ENCODE measurements at regions not wholly inside any gene's neighbourhood (a gene's known extent, or its start where the extent isn't known, plus 50 kb on each side); places are given as distances from the start of the nearest gene placed in this dataset.
A peak's percentile ranks its signal among the peaks of the same experiment; 100 is the strongest.
"Not testable (repeated sequence)": the region's sequence is repeated elsewhere in the genome, so short reads cannot be mapped to it uniquely, and the experiment has no call there.

- FAIRE-seq (no peak), DNase-seq (no peak)
- H3K27me3 ChIP-seq (ENCODE audit: control insufficient read depth in 3 of 3, insufficient read depth in 3 of 3, low read length in 3 of 3): no peaks in the 10 kb centered on the region
- H3K27ac ChIP-seq (ENCODE audit: low read depth in 1 of 3, low read length in 2 of 3): no peak overlapping the region
- no peaks in the 10 kb centered on the region for H3K9me3 ChIP-seq (ENCODE audit: control insufficient read depth in 2 of 2, insufficient read depth in 1 of 2, low read depth in 1 of 2, low read length in 1 of 2)
- 79 to 85% (median 80%) methylated on average over 8 of the region's 8 CpGs for whole genome bisulfite sequencing, 3 donors
- H3K4me3 ChIP-seq (ENCODE audit: low read depth in 1 of 3, low read length in 3 of 3): no peak overlapping the region
- H3K4me1 ChIP-seq (ENCODE audit: control insufficient read depth in 3 of 3, insufficient read depth in 2 of 3, low read depth in 1 of 3, low read length in 2 of 3): no peaks in the 10 kb centered on the region
- H3K36me3 ChIP-seq (ENCODE audit: control insufficient read depth in 3 of 3, insufficient read depth in 2 of 3, low read depth in 1 of 3, low read length in 3 of 3): no peaks in the 10 kb centered on the region
These were observed 230.5 kb upstream of the AUTS2 start for GRCh38 chr7:69367780-69368179.

DNA sequence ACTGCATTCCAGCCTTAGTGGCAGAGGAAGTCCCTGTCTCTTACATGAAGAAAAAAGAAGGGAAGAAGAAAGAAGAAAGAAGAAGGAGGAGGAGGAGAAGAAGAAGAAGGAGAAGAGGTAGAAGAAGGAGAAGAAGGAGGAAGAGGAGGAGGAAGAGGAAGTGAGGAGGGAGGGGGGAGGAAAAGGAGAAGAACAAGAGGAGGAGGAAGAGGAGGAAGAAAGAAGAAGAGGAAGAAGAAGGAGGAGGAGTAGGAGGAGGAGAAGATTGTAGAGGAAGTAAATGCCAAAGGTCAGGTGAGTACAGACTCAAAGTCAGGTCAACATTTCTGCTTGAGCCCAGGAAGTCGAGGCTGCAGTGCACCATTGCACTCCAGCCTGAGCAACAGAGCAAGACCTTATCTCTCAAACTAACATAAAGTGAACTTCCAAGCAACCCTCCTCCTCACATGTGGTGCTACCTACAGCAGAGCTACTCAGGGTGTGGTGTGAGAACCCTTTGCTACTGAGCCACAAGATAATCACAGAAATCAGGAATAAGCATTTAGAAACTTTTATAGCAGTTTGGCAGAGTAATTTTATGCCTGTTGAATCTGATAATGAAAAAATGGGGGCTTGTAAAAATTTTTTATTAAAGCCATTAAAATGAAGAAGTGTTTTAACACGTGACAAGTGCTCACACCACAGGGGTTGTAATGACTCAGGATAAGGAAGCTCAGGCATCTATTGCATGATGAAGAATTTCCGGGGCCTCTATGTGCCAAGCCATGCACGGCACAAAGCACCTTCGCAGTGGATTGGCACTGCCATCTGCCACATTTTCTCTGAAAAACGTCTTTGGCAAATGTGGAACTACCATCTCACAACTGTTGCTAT is 224.9 kb upstream of the AUTS2 start:
- Histone ChIP-seq H3K4me1 (ENCODE audit: control insufficient read depth in 3 of 3, insufficient read depth in 2 of 3, low read depth in 1 of 3, low read length in 2 of 3) (no peaks in the 10 kb centered on the region), H3K27me3 (ENCODE audit: control insufficient read depth in 3 of 3, insufficient read depth in 3 of 3, low read length in 3 of 3) (peaks cover 0 to 2% (median 0%) of the 10 kb centered on the region in 3 donors), H3K9me3 (ENCODE audit: control insufficient read depth in 2 of 2, insufficient read depth in 1 of 2, low read depth in 1 of 2, low read length in 1 of 2) (no peaks in the 10 kb centered on the region), H3K27ac (ENCODE audit: low read depth in 1 of 3, low read length in 2 of 3) (no peak overlapping the region), H3K36me3 (ENCODE audit: control insufficient read depth in 3 of 3, insufficient read depth in 2 of 3, low read depth in 1 of 3, low read length in 3 of 3) (no peaks in the 10 kb centered on the region), H3K4me3 (ENCODE audit: low read depth in 1 of 3, low read length in 3 of 3) (no peak overlapping the region)
- no peak for DNase-seq
- FAIRE-seq: no peak
- 39 to 46% (median 39%) methylated on average over 6 of the region's 6 CpGs for WGBS, 3 donors

GRCh38 chr7:69374044-69374425 is 224.2 kb upstream of the AUTS2 start:
- no peak overlapping the region for H3K4me3 ChIP-seq (ENCODE audit: low read depth in 1 of 3, low read length in 3 of 3)
- H3K9me3 ChIP-seq (ENCODE audit: control insufficient read depth in 2 of 2, insufficient read depth in 1 of 2, low read depth in 1 of 2, low read length in 1 of 2): no peaks in the 10 kb centered on the region
- WGBS, 3 donors: 56 to 84% (median 81%) methylated on average over 5 of the region's 5 CpGs
- no peak overlapping the region for H3K27ac ChIP-seq (ENCODE audit: low read depth in 1 of 3, low read length in 2 of 3)
- H3K4me1 ChIP-seq (ENCODE audit: control insufficient read depth in 3 of 3, insufficient read depth in 2 of 3, low read depth in 1 of 3, low read length in 2 of 3): no peaks in the 10 kb centered on the region
- no peaks in the 10 kb centered on the region for H3K36me3 ChIP-seq (ENCODE audit: control insufficient read depth in 3 of 3, insufficient read depth in 2 of 3, low read depth in 1 of 3, low read length in 3 of 3)
- FAIRE-seq (no peak), DNase-seq (no peak)
- H3K27me3 ChIP-seq (ENCODE audit: control insufficient read depth in 3 of 3, insufficient read depth in 3 of 3, low read length in 3 of 3): peaks cover 0 to 2% (median 0%) of the 10 kb centered on the region in 3 donors

DNA sequence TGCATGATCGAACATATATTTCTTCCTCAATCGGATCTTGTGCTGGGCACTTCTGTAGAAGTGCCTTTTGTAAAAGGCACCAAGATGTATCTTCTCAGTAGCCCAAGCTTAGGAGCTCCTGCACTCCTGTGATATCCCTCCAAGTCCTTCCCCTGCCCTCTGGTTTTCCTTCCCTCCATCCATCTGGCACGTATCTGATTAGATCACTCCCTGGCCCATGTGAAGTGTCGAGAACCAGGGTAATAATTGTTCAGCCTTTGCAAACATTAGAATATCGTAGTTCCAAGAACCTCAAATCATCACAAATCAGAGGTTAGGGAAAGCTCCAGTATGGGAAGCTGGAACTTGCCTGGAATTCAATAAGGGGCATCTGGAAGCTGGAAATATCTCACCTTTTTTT is 221.1 kb upstream of the AUTS2 start:
- H3K36me3 ChIP-seq (ENCODE audit: control insufficient read depth in 3 of 3, insufficient read depth in 2 of 3, low read depth in 1 of 3, low read length in 3 of 3): no peaks in the 10 kb centered on the region
- WGBS, 3 donors: 54 to 61% (median 60%) methylated on average over 5 of the region's 5 CpGs
- no peaks in the 10 kb centered on the region for H3K4me1 ChIP-seq (ENCODE audit: control insufficient read depth in 3 of 3, insufficient read depth in 2 of 3, low read depth in 1 of 3, low read length in 2 of 3)
- no peak for DNase-seq
- no peak for FAIRE-seq
- H3K27me3 ChIP-seq (ENCODE audit: control insufficient read depth in 3 of 3, insufficient read depth in 3 of 3, low read length in 3 of 3): peaks cover 0 to 2% (median 0%) of the 10 kb centered on the region in 3 donors
- H3K4me3 ChIP-seq (ENCODE audit: low read depth in 1 of 3, low read length in 3 of 3): no peak overlapping the region
- H3K9me3 ChIP-seq (ENCODE audit: control insufficient read depth in 2 of 2, insufficient read depth in 1 of 2, low read depth in 1 of 2, low read length in 1 of 2): no peaks in the 10 kb centered on the region
- no peak overlapping the region for H3K27ac ChIP-seq (ENCODE audit: low read depth in 1 of 3, low read length in 2 of 3)

DNA sequence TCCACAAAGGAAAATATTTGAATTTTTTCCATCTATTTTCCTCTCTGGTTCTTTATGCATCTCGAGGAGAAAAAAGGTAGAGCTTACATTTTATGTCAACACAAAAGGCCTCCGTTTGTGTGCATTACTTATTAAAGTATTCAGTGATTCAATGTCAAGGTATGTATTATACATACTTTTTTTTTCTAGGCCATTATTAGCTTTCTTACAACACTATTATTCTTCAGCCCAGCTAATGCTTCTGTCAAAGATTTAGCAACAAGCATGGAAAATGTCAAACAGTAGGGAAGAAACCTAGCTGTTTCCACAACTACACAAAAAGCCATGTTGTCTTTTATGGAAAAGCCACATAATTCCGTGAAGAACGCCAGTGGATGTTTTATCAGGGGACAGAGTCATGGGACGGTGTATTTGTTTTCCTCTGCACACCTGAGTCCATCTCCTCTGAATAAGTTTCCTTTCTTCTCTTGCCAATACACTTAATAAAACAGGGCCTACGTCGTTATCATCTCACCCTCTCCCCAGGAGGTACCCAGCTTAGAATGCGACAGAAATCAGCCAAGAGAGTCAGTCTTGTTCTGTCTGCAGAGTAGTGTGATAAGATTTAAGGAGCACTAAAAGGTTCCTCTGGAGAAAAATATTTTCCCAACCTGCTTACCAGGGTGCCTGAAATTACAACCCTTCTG is 209.7 kb upstream of the AUTS2 start:
- FAIRE-seq (no peak), DNase-seq (no peak)
- WGBS, 3 donors: 22 to 70% (median 39%) methylated on average over 8 of the region's 8 CpGs
- Histone ChIP-seq H3K36me3 (ENCODE audit: control insufficient read depth in 3 of 3, insufficient read depth in 2 of 3, low read depth in 1 of 3, low read length in 3 of 3) (no peaks in the 10 kb centered on the region), H3K4me1 (ENCODE audit: control insufficient read depth in 3 of 3, insufficient read depth in 2 of 3, low read depth in 1 of 3, low read length in 2 of 3) (no peaks in the 10 kb centered on the region), H3K9me3 (ENCODE audit: control insufficient read depth in 2 of 2, insufficient read depth in 1 of 2, low read depth in 1 of 2, low read length in 1 of 2) (peaks cover 0 to 5% of the 10 kb centered on the region in 2 donors), H3K27me3 (ENCODE audit: control insufficient read depth in 3 of 3, insufficient read depth in 3 of 3, low read length in 3 of 3) (peaks cover 0 to 3% (median 0%) of the 10 kb centered on the region in 3 donors), H3K4me3 (ENCODE audit: low read depth in 1 of 3, low read length in 3 of 3) (no peak overlapping the region), H3K27ac (ENCODE audit: low read depth in 1 of 3, low read length in 2 of 3) (no peak overlapping the region)

GRCh38 chr7:69389216-69389615 is 209.1 kb upstream of the AUTS2 start:
- WGBS, 3 donors: 23 to 57% (median 44%) methylated on average over 4 of the region's 4 CpGs
- FAIRE-seq (no peak), DNase-seq (peak; percentile 20 to 51)
- Histone ChIP-seq H3K4me3 (ENCODE audit: low read depth in 1 of 3, low read length in 3 of 3) (no peak overlapping the region), H3K4me1 (ENCODE audit: control insufficient read depth in 3 of 3, insufficient read depth in 2 of 3, low read depth in 1 of 3, low read length in 2 of 3) (no peaks in the 10 kb centered on the region), H3K27me3 (ENCODE audit: control insufficient read depth in 3 of 3, insufficient read depth in 3 of 3, low read length in 3 of 3) (no peaks in the 10 kb centered on the region), H3K36me3 (ENCODE audit: control insufficient read depth in 3 of 3, insufficient read depth in 2 of 3, low read depth in 1 of 3, low read length in 3 of 3) (no peaks in the 10 kb centered on the region), H3K9me3 (ENCODE audit: control insufficient read depth in 2 of 2, insufficient read depth in 1 of 2, low read depth in 1 of 2, low read length in 1 of 2) (peaks cover 0 to 4% of the 10 kb centered on the region in 2 donors), H3K27ac (ENCODE audit: low read depth in 1 of 3, low read length in 2 of 3) (no peak overlapping the region)

GRCh38 chr7:69393912-69394311 is 204.4 kb upstream of the AUTS2 start:
- H3K4me3 ChIP-seq (ENCODE audit: low read depth in 1 of 3, low read length in 3 of 3); H3K27ac ChIP-seq (ENCODE audit: low read depth in 1 of 3, low read length in 2 of 3); H3K36me3 ChIP-seq (ENCODE audit: control insufficient read depth in 3 of 3, insufficient read depth in 2 of 3, low read depth in 1 of 3, low read length in 3 of 3); FAIRE-seq; H3K9me3 ChIP-seq (ENCODE audit: control insufficient read depth in 2 of 2, insufficient read depth in 1 of 2, low read depth in 1 of 2, low read length in 1 of 2); DNase-seq; H3K4me1 ChIP-seq (ENCODE audit: control insufficient read depth in 3 of 3, insufficient read depth in 2 of 3, low read depth in 1 of 3, low read length in 2 of 3); H3K27me3 ChIP-seq (ENCODE audit: control insufficient read depth in 3 of 3, insufficient read depth in 3 of 3, low read length in 3 of 3): not testable (repeated sequence)
- WGBS, 3 donors: 95 to 98% (median 96%) methylated on average over 21 to 30 of the region's 30 CpGs

DNA sequence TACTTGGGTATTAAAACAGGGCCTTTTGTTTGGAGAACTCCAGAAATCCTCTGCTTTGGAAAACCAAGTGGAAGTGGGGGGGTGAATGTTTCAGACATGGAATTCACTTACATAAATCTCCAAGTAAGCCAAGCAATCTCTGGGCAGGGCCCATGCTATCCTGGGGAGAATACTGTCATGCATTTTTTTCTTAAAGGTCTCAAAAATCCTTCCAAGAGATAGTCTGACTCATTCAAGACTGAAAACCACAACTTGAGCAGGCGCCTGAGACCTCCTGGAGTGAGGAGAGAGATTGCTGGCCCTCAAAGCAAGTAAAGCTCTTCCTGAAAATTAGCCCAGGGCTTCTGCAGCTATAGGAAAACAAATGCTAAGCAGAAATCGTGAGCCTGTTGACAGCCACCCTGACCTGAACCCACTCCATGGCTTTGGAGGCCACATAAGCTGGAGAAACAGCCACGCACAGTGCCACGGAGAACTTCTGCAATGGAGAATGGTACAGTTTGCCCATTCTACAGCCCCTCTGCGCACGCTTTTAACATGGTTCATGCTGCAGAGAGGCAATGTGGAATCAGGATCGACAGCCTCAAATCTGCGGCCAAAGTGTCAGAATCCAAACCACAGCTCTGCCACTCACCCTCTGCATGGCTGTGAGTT is 203.1 kb upstream of the AUTS2 start:
- no peaks in the 10 kb centered on the region for H3K4me1 ChIP-seq (ENCODE audit: control insufficient read depth in 3 of 3, insufficient read depth in 2 of 3, low read depth in 1 of 3, low read length in 2 of 3)
- FAIRE-seq (no peak), DNase-seq (no peak)
- 80 to 90% (median 87%) methylated on average over 8 of the region's 8 CpGs for WGBS, 3 donors
- H3K27me3 ChIP-seq (ENCODE audit: control insufficient read depth in 3 of 3, insufficient read depth in 3 of 3, low read length in 3 of 3): peaks cover 0 to 4% (median 0%) of the 10 kb centered on the region in 3 donors
- peaks cover 0 to 9% of the 10 kb centered on the region in 2 donors for H3K9me3 ChIP-seq (ENCODE audit: control insufficient read depth in 2 of 2, insufficient read depth in 1 of 2, low read depth in 1 of 2, low read length in 1 of 2)
- no peak overlapping the region for H3K27ac ChIP-seq (ENCODE audit: low read depth in 1 of 3, low read length in 2 of 3)
- no peak overlapping the region for H3K4me3 ChIP-seq (ENCODE audit: low read depth in 1 of 3, low read length in 3 of 3)
- no peaks in the 10 kb centered on the region for H3K36me3 ChIP-seq (ENCODE audit: control insufficient read depth in 3 of 3, insufficient read depth in 2 of 3, low read depth in 1 of 3, low read length in 3 of 3)

Measured in small intestine (tissue), 7 donors.